WTC11 (cell line): ENCODE measurements at regions not wholly inside any gene's neighbourhood (a gene's known extent, or its start where the extent isn't known, plus 50 kb on each side); places are given as distances from the start of the nearest gene placed in this dataset.

Experiments used
- ATAC-seq: fragments of 200-7000 bp; cut with Tn5 transposase; 2 replicates; pipeline ENCODE4 v1.10.0; 2021; ENCODE audit warnings: mild to moderate bottlenecking, moderate library complexity
- CTCF ChIA-PET: fragments of 300-600 bp; sonication (Branson Sonifier 250); formaldehyde crosslinking; loops from one replicate; lab custom pipeline; 2021; ENCODE audit warnings: antibody characterized with exemption; lab: Charles Lee
- POLR2A ChIA-PET: fragments of 350-600 bp; sonication (Branson Sonifier 250); formaldehyde crosslinking; loops from one replicate; lab custom pipeline; 2021; ENCODE audit warnings: antibody characterized with exemption; lab: Charles Lee
- DNase-seq: peaks from one replicate; pipeline ENCODE4 v3.0.0; 2021; ENCODE audit warnings: low spot score
- H3K27ac Mint-ChIP-seq: 2 replicates; pipeline ENCODE4 v1.8.0; 2021; ENCODE audit warnings: mixed read lengths
- H3K27me3 Mint-ChIP-seq: 2 replicates; pipeline ENCODE4 v1.8.0; 2021; ENCODE audit warnings: low read depth, mild to moderate bottlenecking, moderate library complexity, mixed read lengths
- H3K36me3 Mint-ChIP-seq: 2 replicates; pipeline ENCODE4 v1.8.0; 2021; ENCODE audit warnings: mixed read lengths
- H3K4me1 Mint-ChIP-seq: 2 replicates; pipeline ENCODE4 v1.8.0; 2022; ENCODE audit warnings: mixed read lengths
- H3K4me3 Mint-ChIP-seq: 2 replicates; pipeline ENCODE4 v1.8.0; 2021; ENCODE audit warnings: mild to moderate bottlenecking, moderate library complexity, mixed read lengths
- H3K9me3 Mint-ChIP-seq: 2 replicates; pipeline ENCODE4 v1.8.0; 2021; ENCODE audit warnings: mixed read lengths
- E2F1 ChIP-seq: sonication (generic); formaldehyde crosslinking; IDR thresholded peaks from 2 replicates; pipeline ENCODE4 v1.8.0; 2022; ENCODE audit warnings: mild to moderate bottlenecking, missing genetic modification reagents
- ETV6 ChIP-seq: sonication (generic); formaldehyde crosslinking; IDR thresholded peaks from 2 replicates; pipeline ENCODE4 v1.8.1; 2022; ENCODE audit warnings: mild to moderate bottlenecking, missing genetic modification reagents
- FOXJ3 ChIP-seq: sonication (generic); formaldehyde crosslinking; IDR thresholded peaks from 2 replicates; pipeline ENCODE4 v1.9.0; 2021; ENCODE audit warnings: missing genetic modification reagents, mild to moderate bottlenecking, borderline replicate concordance
- GRHL2 ChIP-seq: fragments of 250-450 bp; sonication (Bioruptor Pico); IDR thresholded peaks from 2 replicates; pipeline ENCODE4 v1.8.0; 2022; ENCODE audit warnings: mild to moderate bottlenecking, moderate library complexity; ENCODE audit not compliant: insufficient replicate concordance, severe bottlenecking
- JUN ChIP-seq: sonication (generic); formaldehyde crosslinking; IDR thresholded peaks from 2 replicates; pipeline ENCODE4 v1.8.0; 2023; ENCODE audit warnings: mild to moderate bottlenecking, missing genetic modification reagents
- NFATC4 ChIP-seq: fragments of 250-450 bp; sonication (Bioruptor Pico); IDR thresholded peaks from 2 replicates; pipeline ENCODE4 v1.9.0; 2021; ENCODE audit warnings: mild to moderate bottlenecking
- NFE2L1 ChIP-seq: sonication (generic); formaldehyde crosslinking; IDR thresholded peaks from 2 replicates; pipeline ENCODE4 v1.8.1; 2023; ENCODE audit warnings: missing genetic modification reagents
- NR1H2 ChIP-seq: sonication (generic); formaldehyde crosslinking; IDR thresholded peaks from 2 replicates; pipeline ENCODE4 v1.9.0; 2021; ENCODE audit warnings: mild to moderate bottlenecking, moderate library complexity, missing genetic modification reagents
- NR2C2 ChIP-seq: sonication (generic); formaldehyde crosslinking; IDR thresholded peaks from 2 replicates; pipeline ENCODE4 v1.8.0; 2022; ENCODE audit warnings: mild to moderate bottlenecking, missing genetic modification reagents
- NR3C1 ChIP-seq: sonication (generic); formaldehyde crosslinking; conservative IDR thresholded peaks from 2 replicates; pipeline ENCODE4 v1.8.1; 2023; ENCODE audit warnings: low read depth, mild to moderate bottlenecking, missing genetic modification reagents
- OVOL2 ChIP-seq: fragments of 250-450 bp; sonication (Bioruptor Pico); IDR thresholded peaks from 2 replicates; pipeline ENCODE4 v1.9.0; 2021; ENCODE audit warnings: mild to moderate bottlenecking, borderline replicate concordance
- PRRX2 ChIP-seq: fragments of 250-450 bp; sonication (Bioruptor Pico); IDR thresholded peaks from 2 replicates; pipeline ENCODE4 v1.8.0; 2021; ENCODE audit warnings: mild to moderate bottlenecking
- RORB ChIP-seq: fragments of 250-450 bp; sonication (Bioruptor Pico); IDR thresholded peaks from 2 replicates; pipeline ENCODE4 v1.9.0; 2021; ENCODE audit warnings: mild to moderate bottlenecking
- SOX15 ChIP-seq: fragments of 250-450 bp; sonication (Bioruptor Pico); IDR thresholded peaks from 2 replicates; pipeline ENCODE4 v1.9.0; 2021; ENCODE audit warnings: mild to moderate bottlenecking
- STAT6 ChIP-seq: sonication (generic); formaldehyde crosslinking; conservative IDR thresholded peaks from 2 replicates; pipeline ENCODE4 v1.8.1; 2023; ENCODE audit warnings: mild to moderate bottlenecking, low read depth, missing genetic modification reagents, moderate library complexity
- TF ChIP-seq, protein P1 (sequence below): fragments of 250-450 bp; sonication (Bioruptor Pico); IDR thresholded peaks from 2 replicates; pipeline ENCODE4 v1.9.0; 2021; ENCODE audit warnings: moderate library complexity, mild to moderate bottlenecking, inconsistent platforms, borderline replicate concordance
- TF ChIP-seq, protein P2 (sequence below): fragments of 250-450 bp; sonication (Bioruptor Pico); IDR thresholded peaks from 2 replicates; pipeline ENCODE4 v2.1.2; 2022; ENCODE audit warnings: mild to moderate bottlenecking, moderate library complexity
- TF ChIP-seq, protein P3 (sequence below): sonication (generic); formaldehyde crosslinking; IDR thresholded peaks from 2 replicates; pipeline ENCODE4 v1.8.0; 2023; ENCODE audit warnings: missing genetic modification reagents, mild to moderate bottlenecking, borderline replicate concordance

- no peak for TF ChIP-seq NFE2L1 (CRISPR knock-in tag)
- no peak overlapping the region for H3K27ac Mint-ChIP-seq
- POLR2A ChIA-PET = interaction anchor here (0.6 kb wide), 1 partner anchor 101 kb away, joined by 15 read pairs; no protein-coding TSS in a partner anchor
- no peaks in the 10 kb centered on the region for H3K9me3 Mint-ChIP-seq
- H3K36me3 Mint-ChIP-seq = no peaks in the 10 kb centered on the region
- CTCF ChIA-PET = interaction anchor here (0.8 to 1.7 kb wide), 10 partner anchors 9 to 1217 kb away, joined by 3 to 50 read pairs (median 5); no protein-coding TSS in a partner anchor
- H3K4me1 Mint-ChIP-seq = peaks cover 6% of the 10 kb centered on the region
- no peak overlapping the region for H3K4me3 Mint-ChIP-seq
- DNase-seq = no peak
- H3K27me3 Mint-ChIP-seq = no peaks in the 10 kb centered on the region
- no peak for ATAC-seq
Measured at GRCh38 chr10:36780158-36780557, 345.2 kb upstream of the ANKRD30A start.

DNA sequence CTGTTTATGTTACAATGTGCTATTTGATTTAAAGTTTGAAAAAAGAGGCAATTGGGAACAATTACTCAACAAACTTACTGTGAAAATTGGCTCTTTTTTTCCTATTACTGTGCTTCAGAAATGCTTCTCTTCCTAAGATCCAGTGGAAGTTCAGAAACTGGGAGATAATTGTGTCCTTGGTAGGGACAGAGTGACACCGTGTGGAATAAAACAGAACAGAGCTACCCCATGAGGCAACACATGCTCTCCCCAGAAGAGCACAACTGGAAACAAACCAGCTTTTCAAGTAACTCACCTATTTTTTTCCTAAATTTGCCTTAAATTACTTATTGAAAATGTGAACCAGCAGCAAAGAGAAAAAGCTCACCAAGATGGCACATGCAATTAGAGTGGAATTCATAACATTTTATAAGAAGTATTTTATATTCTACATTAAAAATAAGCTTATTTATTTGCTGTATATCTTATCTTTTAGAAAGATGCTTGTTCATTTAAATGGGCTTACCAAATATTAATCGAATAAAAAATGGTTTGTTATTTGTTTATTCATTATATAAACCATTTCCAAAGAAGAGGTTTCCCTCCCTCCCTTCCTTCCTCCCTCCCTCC, 346.1 kb upstream of the ANKRD30A start:
- ChIA-PET CTCF (interaction anchor here (0.5 to 1.7 kb wide), 22 partner anchors 9 to 1512 kb away, joined by 3 to 50 read pairs (median 4); no protein-coding TSS in a partner anchor), POLR2A (interaction anchor here (0.6 kb wide), 1 partner anchor 102 kb away, joined by 15 read pairs; no protein-coding TSS in a partner anchor)
- Mint-ChIP-seq H3K27ac (no peak overlapping the region), H3K27me3 (no peaks in the 10 kb centered on the region), H3K36me3 (no peaks in the 10 kb centered on the region), H3K4me1 (peaks cover 6% of the 10 kb centered on the region), H3K9me3 (peaks cover 3% of the 10 kb centered on the region; the same call in 1 of the 2 replicates), H3K4me3 (no peak overlapping the region)
- peak; percentile 24 for DNase-seq
- ATAC-seq = peak; percentile 87
- TF ChIP-seq, protein P1, sequence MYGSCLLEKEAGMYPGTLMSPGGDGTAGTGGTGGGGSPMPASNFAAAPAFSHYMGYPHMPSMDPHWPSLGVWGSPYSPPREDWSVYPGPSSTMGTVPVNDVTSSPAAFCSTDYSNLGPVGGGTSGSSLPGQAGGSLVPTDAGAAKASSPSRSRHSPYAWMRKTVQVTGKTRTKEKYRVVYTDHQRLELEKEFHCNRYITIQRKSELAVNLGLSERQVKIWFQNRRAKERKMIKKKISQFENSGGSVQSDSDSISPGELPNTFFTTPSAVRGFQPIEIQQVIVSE (CRISPR knock-in tag) = no peak
- TF ChIP-seq, protein P2, sequence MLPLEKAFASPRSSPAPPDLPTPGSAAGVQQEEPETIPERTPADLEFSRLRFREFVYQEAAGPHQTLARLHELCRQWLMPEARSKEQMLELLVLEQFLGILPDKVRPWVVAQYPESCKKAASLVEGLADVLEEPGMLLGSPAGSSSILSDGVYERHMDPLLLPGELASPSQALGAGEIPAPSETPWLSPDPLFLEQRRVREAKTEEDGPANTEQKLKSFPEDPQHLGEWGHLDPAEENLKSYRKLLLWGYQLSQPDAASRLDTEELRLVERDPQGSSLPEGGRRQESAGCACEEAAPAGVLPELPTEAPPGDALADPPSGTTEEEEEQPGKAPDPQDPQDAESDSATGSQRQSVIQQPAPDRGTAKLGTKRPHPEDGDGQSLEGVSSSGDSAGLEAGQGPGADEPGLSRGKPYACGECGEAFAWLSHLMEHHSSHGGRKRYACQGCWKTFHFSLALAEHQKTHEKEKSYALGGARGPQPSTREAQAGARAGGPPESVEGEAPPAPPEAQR (CRISPR knock-in tag) = no peak

- Mint-ChIP-seq H3K9me3 (peaks cover 3% of the 10 kb centered on the region; the same call in 1 of the 2 replicates), H3K27ac (no peak overlapping the region), H3K36me3 (no peaks in the 10 kb centered on the region), H3K4me1 (peaks cover 6% of the 10 kb centered on the region), H3K27me3 (no peaks in the 10 kb centered on the region), H3K4me3 (no peak overlapping the region)
- no peak for TF ChIP-seq NR2C2 (CRISPR knock-in tag)
- no peak for TF ChIP-seq E2F1 (CRISPR knock-in tag)
- ChIA-PET POLR2A (no interaction called here), CTCF (interaction anchor here (0.9 to 1.7 kb wide), 12 partner anchors 53 to 1511 kb away, joined by 3 to 50 read pairs (median 6); no protein-coding TSS in a partner anchor)
- DNase-seq = no peak
- no peak for ATAC-seq
Measured at GRCh38 chr10:36778651-36779050, 346.7 kb upstream of the ANKRD30A start.

DNA sequence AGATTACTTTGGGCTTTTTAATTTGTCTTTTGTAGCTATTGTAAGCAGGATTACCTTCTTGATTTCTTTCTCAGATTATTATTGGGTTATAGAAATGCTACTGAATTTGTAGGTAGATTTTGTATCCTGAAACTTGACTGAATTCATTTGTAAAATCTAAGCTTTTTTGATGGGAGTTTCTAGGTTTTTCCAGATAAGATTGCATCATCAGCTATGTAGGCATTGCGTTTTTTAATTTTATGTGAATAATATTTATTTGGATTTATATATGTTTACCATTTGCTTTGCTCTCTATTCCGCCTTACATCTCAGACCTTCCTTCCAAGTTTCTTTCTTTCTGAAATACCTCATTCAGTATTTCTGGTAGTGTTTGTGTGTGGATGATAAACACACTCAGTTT, 351.7 kb upstream of the ANKRD30A start:
- POLR2A ChIA-PET = no interaction called here
- no peak for TF ChIP-seq PRRX2 (CRISPR knock-in tag)
- TF ChIP-seq FOXJ3 (CRISPR knock-in tag) = no peak
- TF ChIP-seq ETV6 = no peak
- no peak for TF ChIP-seq NFATC4 (CRISPR knock-in tag)
- no peak for TF ChIP-seq SOX15 (CRISPR knock-in tag)
- no peak for TF ChIP-seq OVOL2
- no peak for TF ChIP-seq RORB (CRISPR knock-in tag)
- TF ChIP-seq JUN (CRISPR knock-in tag) = no peak
- TF ChIP-seq GRHL2 (CRISPR knock-in tag) = no peak
- TF ChIP-seq, protein P3, sequence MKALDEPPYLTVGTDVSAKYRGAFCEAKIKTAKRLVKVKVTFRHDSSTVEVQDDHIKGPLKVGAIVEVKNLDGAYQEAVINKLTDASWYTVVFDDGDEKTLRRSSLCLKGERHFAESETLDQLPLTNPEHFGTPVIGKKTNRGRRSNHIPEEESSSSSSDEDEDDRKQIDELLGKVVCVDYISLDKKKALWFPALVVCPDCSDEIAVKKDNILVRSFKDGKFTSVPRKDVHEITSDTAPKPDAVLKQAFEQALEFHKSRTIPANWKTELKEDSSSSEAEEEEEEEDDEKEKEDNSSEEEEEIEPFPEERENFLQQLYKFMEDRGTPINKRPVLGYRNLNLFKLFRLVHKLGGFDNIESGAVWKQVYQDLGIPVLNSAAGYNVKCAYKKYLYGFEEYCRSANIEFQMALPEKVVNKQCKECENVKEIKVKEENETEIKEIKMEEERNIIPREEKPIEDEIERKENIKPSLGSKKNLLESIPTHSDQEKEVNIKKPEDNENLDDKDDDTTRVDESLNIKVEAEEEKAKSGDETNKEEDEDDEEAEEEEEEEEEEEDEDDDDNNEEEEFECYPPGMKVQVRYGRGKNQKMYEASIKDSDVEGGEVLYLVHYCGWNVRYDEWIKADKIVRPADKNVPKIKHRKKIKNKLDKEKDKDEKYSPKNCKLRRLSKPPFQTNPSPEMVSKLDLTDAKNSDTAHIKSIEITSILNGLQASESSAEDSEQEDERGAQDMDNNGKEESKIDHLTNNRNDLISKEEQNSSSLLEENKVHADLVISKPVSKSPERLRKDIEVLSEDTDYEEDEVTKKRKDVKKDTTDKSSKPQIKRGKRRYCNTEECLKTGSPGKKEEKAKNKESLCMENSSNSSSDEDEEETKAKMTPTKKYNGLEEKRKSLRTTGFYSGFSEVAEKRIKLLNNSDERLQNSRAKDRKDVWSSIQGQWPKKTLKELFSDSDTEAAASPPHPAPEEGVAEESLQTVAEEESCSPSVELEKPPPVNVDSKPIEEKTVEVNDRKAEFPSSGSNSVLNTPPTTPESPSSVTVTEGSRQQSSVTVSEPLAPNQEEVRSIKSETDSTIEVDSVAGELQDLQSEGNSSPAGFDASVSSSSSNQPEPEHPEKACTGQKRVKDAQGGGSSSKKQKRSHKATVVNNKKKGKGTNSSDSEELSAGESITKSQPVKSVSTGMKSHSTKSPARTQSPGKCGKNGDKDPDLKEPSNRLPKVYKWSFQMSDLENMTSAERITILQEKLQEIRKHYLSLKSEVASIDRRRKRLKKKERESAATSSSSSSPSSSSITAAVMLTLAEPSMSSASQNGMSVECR (CRISPR knock-in tag) = no peak
- TF ChIP-seq NR3C1 (CRISPR knock-in tag) = no peak
- TF ChIP-seq STAT6 (CRISPR knock-in tag) = no peak
- no peak for TF ChIP-seq NR1H2 (CRISPR knock-in tag)
- TF ChIP-seq NFE2L1 (CRISPR knock-in tag) = no peak

More for the DNA sequence above, 351.7 kb upstream of the ANKRD30A start:
- H3K36me3 Mint-ChIP-seq = no peaks in the 10 kb centered on the region
- H3K27ac Mint-ChIP-seq = no peak overlapping the region
- H3K9me3 Mint-ChIP-seq = peaks cover 3% of the 10 kb centered on the region; the same call in 1 of the 2 replicates
- ATAC-seq = no peak
- CTCF ChIA-PET = no interaction called here
- no peaks in the 10 kb centered on the region for H3K4me1 Mint-ChIP-seq
- no peaks in the 10 kb centered on the region for H3K27me3 Mint-ChIP-seq
- no peak for DNase-seq
- H3K4me3 Mint-ChIP-seq = no peak overlapping the region
